Activated effector memory CD4-positive, alpha-beta T cell treated with Interleukin-2 at 50 U/mL for 16 hours (primary cell): ENCODE measurements at regions not wholly inside any gene's neighbourhood (a gene's known extent, or its start where the extent isn't known, plus 50 kb on each side); places are given as distances from the start of the nearest gene placed in this dataset.
"Not testable (repeated sequence)": the region's sequence is repeated elsewhere in the genome, so short reads cannot be mapped to it uniquely, and the experiment has no call there.

Experiments used
- DNase-seq: peaks from one replicate; pipeline ENCODE4 v3.0.0-alpha.2; 2020

GRCh38 chr9:105116052-105116868, 128.2 kb upstream of the SLC44A1 start:
- DNase-seq = no peak

DNA sequence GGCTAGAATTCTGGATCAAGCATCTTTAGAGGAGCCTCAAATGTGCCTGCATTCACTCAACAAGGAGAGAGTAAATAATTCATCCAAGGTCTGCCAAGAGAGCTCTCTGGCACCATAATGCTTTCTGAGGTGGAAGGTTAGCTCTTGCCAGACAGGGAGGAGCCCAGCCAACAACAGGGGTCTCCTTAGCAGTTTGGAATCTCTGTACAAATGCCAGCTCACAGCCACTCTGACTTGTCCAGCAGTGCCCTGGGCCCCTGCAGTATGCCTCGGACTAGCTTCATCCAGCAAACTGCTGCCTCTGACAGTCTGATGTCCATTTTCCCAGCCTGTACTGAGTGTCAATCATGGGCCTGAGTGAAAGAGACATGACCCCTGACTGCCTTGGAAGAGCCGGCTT, 127.2 kb upstream of the SLC44A1 start:
- no peak for DNase-seq

- DNase-seq = no peak
Observed at GRCh38 chr9:105118636-105119035, 125.8 kb upstream of the SLC44A1 start.

DNA sequence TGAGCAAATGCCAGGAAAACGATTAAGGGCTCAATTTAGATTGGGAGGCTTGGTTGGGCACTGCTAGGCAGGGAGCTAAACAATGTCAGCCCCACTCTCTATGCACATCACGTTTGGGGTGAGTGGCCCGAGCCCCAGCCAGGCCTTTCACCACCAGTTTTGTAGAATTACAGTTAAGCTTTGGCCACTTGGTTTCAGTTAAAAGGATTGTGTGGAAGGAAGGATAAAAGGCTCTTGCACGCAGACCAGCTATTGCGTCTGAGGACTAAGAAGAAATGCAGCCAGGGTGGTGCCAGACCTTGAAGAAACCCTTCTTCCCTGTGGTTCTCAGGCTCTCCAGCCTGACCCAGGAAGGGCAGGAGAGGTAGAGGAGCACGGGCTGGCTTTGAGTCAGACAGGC, 125.3 kb upstream of the SLC44A1 start:
- no peak for DNase-seq

GRCh38 chr9:105121861-105122430, 122.5 kb upstream of the SLC44A1 start:
- no peak for DNase-seq

- DNase-seq = not testable (repeated sequence)
Observed at GRCh38 chr9:105124598-105124997, 119.9 kb upstream of the SLC44A1 start.

DNA sequence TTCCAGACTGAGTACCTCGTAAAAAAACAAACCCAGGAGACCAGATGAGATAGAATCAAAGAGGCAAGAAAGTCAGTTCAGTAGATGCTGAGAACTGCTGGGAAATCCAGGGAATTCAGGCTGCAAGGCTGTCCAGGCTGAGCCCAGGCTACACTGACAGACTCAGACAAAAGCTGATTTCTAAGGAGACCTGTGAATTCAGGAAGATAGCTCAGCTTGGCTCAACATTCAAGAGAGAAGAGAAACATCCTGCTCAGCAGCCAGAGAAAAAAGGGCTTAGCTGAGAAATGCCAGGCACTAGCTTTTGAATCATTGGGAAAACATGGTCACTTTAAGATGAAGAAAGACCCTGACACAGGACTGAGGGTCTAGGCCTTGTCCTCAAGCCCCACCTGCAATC, 118.2 kb upstream of the SLC44A1 start:
- no peak for DNase-seq

- peak; percentile 47 for DNase-seq
Observed at GRCh38 chr9:105127863-105128220, 116.6 kb upstream of the SLC44A1 start.

GRCh38 chr9:105128908-105129600, 115.4 kb upstream of the SLC44A1 start:
- no peak for DNase-seq

DNA sequence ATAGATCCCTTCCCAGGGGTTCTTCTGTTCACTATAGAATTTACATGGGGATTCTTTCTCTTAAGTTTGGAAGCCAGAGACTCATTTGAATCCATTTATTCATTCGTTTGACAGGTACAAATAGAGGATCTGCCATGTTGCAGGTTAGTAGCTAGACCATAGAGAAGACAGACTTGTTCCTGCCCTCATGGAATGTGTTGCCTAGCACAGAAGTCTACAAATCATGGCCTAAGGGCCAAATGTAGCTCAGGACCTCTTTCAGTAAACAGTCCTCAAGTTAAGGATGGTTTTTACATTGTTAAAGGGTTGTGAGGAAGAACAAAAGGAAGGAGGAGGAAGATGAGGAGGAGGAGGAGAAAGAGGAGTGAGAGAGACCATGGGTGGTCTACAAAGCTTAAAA, 114.7 kb upstream of the SLC44A1 start:
- DNase-seq = no peak

DNA sequence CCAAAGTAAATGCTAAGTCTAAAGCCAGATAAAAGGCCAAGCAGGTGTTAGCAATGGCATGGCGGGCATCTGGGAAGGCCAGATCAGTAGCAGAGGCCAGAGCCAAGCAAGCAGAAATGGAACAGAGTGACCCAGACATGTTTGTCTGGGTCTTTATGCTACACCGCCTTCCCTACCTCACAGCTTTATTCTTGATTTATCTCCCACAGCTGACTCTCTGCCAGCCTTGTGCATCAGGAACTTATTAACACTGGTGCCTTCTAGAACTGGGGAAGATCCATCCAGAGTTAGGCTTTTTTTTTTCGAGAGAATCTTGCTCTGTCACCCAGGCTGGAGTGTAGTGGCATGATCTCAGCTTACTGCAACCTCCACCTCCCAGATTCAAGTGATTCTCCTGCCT, 112.5 kb upstream of the SLC44A1 start:
- DNase-seq = no peak

- DNase-seq = no peak
Observed at GRCh38 chr9:105132606-105133005, 111.8 kb upstream of the SLC44A1 start.

DNA sequence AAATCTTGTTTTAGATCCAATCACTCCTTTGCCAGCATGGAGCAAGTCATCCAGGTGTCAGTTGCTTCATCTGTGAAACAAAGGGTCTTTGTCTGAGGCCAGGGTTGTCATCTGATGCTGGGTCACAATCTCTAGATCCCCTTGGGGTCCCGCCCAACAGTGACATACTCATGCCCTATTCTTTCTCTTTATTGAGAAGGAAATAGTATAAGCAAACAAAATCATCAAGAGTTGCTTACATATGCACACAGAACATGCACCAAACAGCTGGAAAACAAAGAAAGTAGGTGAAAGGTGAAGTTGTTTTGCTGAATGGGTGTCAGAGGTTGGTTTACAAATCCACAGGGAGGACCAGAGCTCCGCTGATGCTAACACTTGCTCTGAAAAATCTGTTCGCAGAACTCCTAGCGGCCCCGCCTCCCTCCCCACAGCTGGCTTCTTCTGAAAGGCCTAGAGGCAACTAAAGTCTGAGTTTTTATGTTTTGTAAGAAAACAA, 106.1 kb upstream of the SLC44A1 start:
- no peak for DNase-seq

DNA sequence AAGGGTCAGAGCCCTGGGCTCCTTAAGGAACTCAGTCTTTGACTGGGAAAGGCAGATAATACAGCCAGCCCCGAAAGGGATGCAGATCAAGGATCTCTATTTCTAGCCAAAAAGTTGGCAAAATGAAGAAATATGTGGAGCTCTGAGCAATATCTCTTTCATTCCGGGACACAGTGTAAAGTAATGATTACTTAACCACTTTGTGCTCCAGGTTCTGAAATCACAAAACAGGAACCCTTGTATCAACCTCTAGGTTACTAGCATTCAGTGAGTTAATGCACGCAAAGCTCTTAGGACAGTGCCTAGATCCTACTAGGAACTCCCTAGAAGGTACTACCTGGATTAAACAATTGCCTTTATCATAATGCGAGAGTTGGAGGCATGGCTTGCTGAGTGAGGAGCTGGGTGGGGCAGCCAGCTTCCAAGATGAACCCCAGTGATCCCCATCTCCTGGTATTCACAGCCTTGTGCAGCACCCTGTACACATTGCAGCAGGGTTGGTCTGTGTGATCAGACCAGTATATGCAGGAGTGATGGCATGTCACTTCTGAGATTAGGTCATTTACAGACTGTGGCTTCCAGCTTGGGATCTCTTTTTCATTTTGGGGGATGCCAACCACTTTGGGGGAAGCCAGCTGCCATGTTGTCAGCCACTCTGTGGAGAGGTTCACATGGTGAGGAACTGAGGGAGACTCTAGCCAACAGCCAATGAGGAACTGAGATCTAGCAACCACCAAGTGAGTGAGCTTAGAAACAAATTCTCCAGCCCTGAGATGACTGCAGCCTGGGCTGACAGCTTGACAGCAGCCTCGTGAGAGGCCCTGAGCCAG, 103.1 kb upstream of the SLC44A1 start:
- DNase-seq = no peak

DNA sequence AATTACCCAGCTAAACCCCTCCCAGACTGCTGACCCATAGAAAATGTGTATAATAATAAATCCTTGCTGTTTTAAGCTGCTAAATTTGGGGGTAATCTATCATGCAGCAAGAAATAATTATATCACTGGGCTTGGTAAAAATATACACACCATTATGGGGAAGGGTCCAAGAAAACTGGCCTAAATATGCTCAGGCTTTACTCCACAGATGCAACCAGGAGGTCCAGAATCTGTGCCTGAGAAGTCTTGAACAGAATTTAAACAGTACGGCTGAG, 102.5 kb upstream of the SLC44A1 start:
- DNase-seq = no peak

- no peak for DNase-seq
Observed at GRCh38 chr9:105142406-105143135, 101.9 kb upstream of the SLC44A1 start.

- DNase-seq = no peak
Observed at GRCh38 chr9:105143136-105143430, 101.4 kb upstream of the SLC44A1 start.

GRCh38 chr9:105144076-105144475, 100.4 kb upstream of the SLC44A1 start:
- no peak for DNase-seq

- DNase-seq = no peak
Observed at GRCh38 chr9:105144841-105145240, 99.6 kb upstream of the SLC44A1 start.

DNA sequence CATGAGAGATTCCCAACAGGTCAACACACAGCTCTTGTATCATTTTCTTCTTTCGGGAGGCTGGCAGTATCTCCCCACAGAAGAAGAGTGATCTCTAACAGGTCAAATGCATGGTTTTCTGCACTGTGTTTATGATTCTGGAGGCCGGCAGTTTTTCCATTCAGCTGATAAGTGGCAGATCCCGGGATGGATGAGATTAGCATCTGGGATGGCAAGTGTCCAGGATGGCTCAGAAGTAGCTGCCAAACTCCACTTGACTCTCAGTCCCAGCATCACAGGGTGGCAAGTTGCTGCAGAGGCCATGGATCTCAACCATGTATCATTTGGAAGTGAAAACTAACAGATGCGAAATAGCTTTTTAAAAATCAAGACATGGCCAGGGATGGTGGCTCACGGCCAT, 97.8 kb upstream of the SLC44A1 start:
- DNase-seq = no peak

GRCh38 chr9:105147110-105147871, 97.2 kb upstream of the SLC44A1 start:
- no peak for DNase-seq
